GM23338 (cell line): ENCODE measurements at regions not wholly inside any gene's neighbourhood (a gene's known extent, or its start where the extent isn't known, plus 50 kb on each side); places are given as distances from the start of the nearest gene placed in this dataset.

Source experiments
- ATAC-seq: fragments of 200-7000 bp; cut with Tn5 transposase; 3 replicates; pipeline ENCODE4 v1.9.1; 2020
- DNase-seq: peaks from one replicate; pipeline ENCODE4 v3.0.0-alpha.2; 2015; ENCODE audit warnings: low spot score
- H2AFZ ChIP-seq: fragments of 200-600 bp; sonication (generic); 2 replicates; pipeline ENCODE4 v1.8.0; 2016; ENCODE audit warnings: antibody characterized with exemption, mild to moderate bottlenecking, moderate library complexity
- H3F3A ChIP-seq: fragments of 200-600 bp; sonication (generic); replicated peaks from 2 replicates; pipeline ENCODE4 v1.8.0; 2017; ENCODE audit warnings: antibody characterized with exemption, mixed run types, low read depth
- H3K27ac ChIP-seq: fragments of 200-600 bp; sonication (generic); 2 replicates; pipeline ENCODE4 v1.6.1; 2016; ENCODE audit warnings: low read depth
- H3K27me3 ChIP-seq: fragments of 200-600 bp; sonication (generic); 2 replicates; pipeline ENCODE4 v1.8.0; 2016; ENCODE audit warnings: mild to moderate bottlenecking, mixed run types, moderate library complexity; ENCODE audit not compliant: insufficient read depth
- H3K36me3 ChIP-seq: fragments of 200-600 bp; sonication (generic); 2 replicates; pipeline ENCODE4 v1.8.0; 2016; ENCODE audit warnings: mild to moderate bottlenecking; ENCODE audit not compliant: insufficient read depth
- H3K4me1 ChIP-seq: fragments of 200-600 bp; sonication (generic); 2 replicates; pipeline ENCODE4 v1.8.0; 2016; ENCODE audit warnings: mild to moderate bottlenecking, moderate library complexity; ENCODE audit not compliant: insufficient read depth
- H3K4me2 ChIP-seq: fragments of 200-600 bp; sonication (generic); 2 replicates; pipeline ENCODE4 v1.7.1; 2017; ENCODE audit warnings: mixed run types
- H3K4me3 ChIP-seq: fragments of 200-600 bp; sonication (generic); 2 replicates; pipeline ENCODE4 v1.6.1; 2016; ENCODE audit warnings: mixed run types
- H3K79me2 ChIP-seq: fragments of 200-600 bp; sonication (generic); replicated peaks from 2 replicates; pipeline ENCODE4 v1.8.0; 2017; ENCODE audit warnings: mild to moderate bottlenecking; ENCODE audit not compliant: insufficient read depth
- H3K9me2 ChIP-seq: fragments of 200-600 bp; sonication (generic); 2 replicates; pipeline ENCODE4 v1.8.0; 2017; ENCODE audit not compliant: insufficient read depth
- H4K20me1 ChIP-seq: fragments of 200-600 bp; sonication (generic); replicated peaks from 2 replicates; pipeline ENCODE4 v1.8.0; 2017; ENCODE audit warnings: mild to moderate bottlenecking; ENCODE audit not compliant: insufficient read depth
- H3K27ac Mint-ChIP-seq: 2 replicates; pipeline ENCODE4 v1.8.0; 2020; ENCODE audit warnings: inconsistent platforms, mild to moderate bottlenecking, moderate library complexity, mixed read lengths
- H3K27me3 Mint-ChIP-seq: 3 replicates; pipeline ENCODE4 v1.8.0; 2022; ENCODE audit warnings: low read depth, mild to moderate bottlenecking, moderate library complexity, mixed read lengths, inconsistent platforms; ENCODE audit not compliant: insufficient read depth, poor library complexity
- H3K36me3 Mint-ChIP-seq: 3 replicates; pipeline ENCODE4 v1.8.0; 2021; ENCODE audit warnings: low read depth, mild to moderate bottlenecking, inconsistent platforms, moderate library complexity, mixed read lengths
- H3K4me1 Mint-ChIP-seq: 3 replicates; pipeline ENCODE4 v1.8.0; 2020; ENCODE audit warnings: mild to moderate bottlenecking, inconsistent platforms, mixed read lengths
- H3K4me3 Mint-ChIP-seq: 3 replicates; pipeline ENCODE4 v1.8.0; 2021; ENCODE audit warnings: moderate library complexity, mild to moderate bottlenecking, inconsistent platforms, mixed read lengths
- H3K9me3 Mint-ChIP-seq: 3 replicates; pipeline ENCODE4 v1.8.0; 2020; ENCODE audit warnings: moderate library complexity, mild to moderate bottlenecking, inconsistent platforms, mixed read lengths
- CREB1 ChIP-seq: fragments of 250-450 bp; sonication (Bioruptor Pico); IDR thresholded peaks from 2 replicates; pipeline ENCODE4 v1.5.0; 2020; ENCODE audit warnings: low read depth, mild to moderate bottlenecking, moderate library complexity
- CTCF ChIP-seq, 2 experiments: fragments of 200-600 bp in 1 of 2; sonication (generic) in 1 of 2; conservative IDR thresholded peaks; 2 replicates each; pipeline versions ENCODE4 v1.5.1 to v1.6.1; 2016 to 2017; ENCODE audit warnings: antibody characterized with exemption in 2 of 2, low read depth in 2 of 2, mild to moderate bottlenecking in 2 of 2, moderate library complexity in 1 of 2
- ETS1 ChIP-seq: IDR thresholded peaks from 2 replicates; pipeline ENCODE4 v1.6.1; 2016; ENCODE audit warnings: antibody characterized with exemption
- EZH2 ChIP-seq: fragments of 200-600 bp; sonication (generic); IDR thresholded peaks from one replicate; pipeline ENCODE4 v1.8.0; 2017; ENCODE audit warnings: antibody characterized with exemption, mild to moderate bottlenecking, low read depth; ENCODE audit not compliant: unreplicated experiment
- EZH2phosphoT487 ChIP-seq: fragments of 200-600 bp; sonication (generic); IDR thresholded peaks from one replicate; pipeline ENCODE4 v1.8.1; 2018; ENCODE audit warnings: antibody characterized with exemption; ENCODE audit not compliant: unreplicated experiment
- JUNB ChIP-seq: IDR thresholded peaks from one replicate; pipeline ENCODE4 v1.6.1; 2016; ENCODE audit warnings: antibody characterized with exemption; ENCODE audit not compliant: unreplicated experiment
- NANOG ChIP-seq: IDR thresholded peaks from 2 replicates; pipeline ENCODE4 v1.6.1; 2016; ENCODE audit warnings: antibody characterized with exemption, borderline replicate concordance
- POLR2AphosphoS5 ChIP-seq: IDR thresholded peaks from 2 replicates; pipeline ENCODE4 v1.6.1; 2016; ENCODE audit warnings: antibody characterized with exemption, low read depth
- REST ChIP-seq: IDR thresholded peaks from one replicate; pipeline ENCODE4 v1.6.1; 2018; ENCODE audit warnings: antibody characterized with exemption; ENCODE audit not compliant: unreplicated experiment
- STAT1 ChIP-seq: IDR thresholded peaks from one replicate; pipeline ENCODE4 v1.6.1; 2016; ENCODE audit warnings: antibody characterized with exemption; ENCODE audit not compliant: unreplicated experiment
- ZNF114 ChIP-seq: fragments of 250-450 bp; sonication (Bioruptor Pico); IDR thresholded peaks from 2 replicates; pipeline ENCODE4 v1.5.0; 2020; ENCODE audit warnings: mild to moderate bottlenecking, moderate library complexity
- ZNF331 ChIP-seq: fragments of 250-450 bp; sonication (Bioruptor Pico); IDR thresholded peaks from 2 replicates; pipeline ENCODE4 v1.5.0; 2020; ENCODE audit warnings: low read depth, mild to moderate bottlenecking, moderate library complexity
- ZNF462 ChIP-seq: fragments of 250-450 bp; sonication (Bioruptor Pico); IDR thresholded peaks from 2 replicates; pipeline ENCODE4 v1.5.0; 2020; ENCODE audit warnings: mild to moderate bottlenecking, moderate library complexity

GRCh38 chr6:99668036-99668705 lies 61.5 kb downstream of the PRDM13 start:
- H3K36me3 ChIP-seq: no peaks in the 10 kb centered on the region
- no peaks in the 10 kb centered on the region; the same call in 1 of the 2 replicates for H3K9me2 ChIP-seq
- H3K9me3 Mint-ChIP-seq: no peaks in the 10 kb centered on the region
- H3K36me3 Mint-ChIP-seq: no peaks in the 10 kb centered on the region
- DNase-seq: no peak
- H3K27ac Mint-ChIP-seq: no peak overlapping the region
- TF ChIP-seq ZNF462 (CRISPR knock-in tag) (no peak), REST (no peak), CREB1 (CRISPR knock-in tag) (no peak), NANOG (no peak), ETS1 (no peak), POLR2AphosphoS5 (no peak), CTCF (conservative IDR thresholded peaks at IDR 0.05; ENCODE audit: low read depth in 2 of 2) (no peak), JUNB (no peak), ZNF331 (CRISPR knock-in tag) (no peak), EZH2phosphoT487 (no peak), EZH2 (no peak), ZNF114 (CRISPR knock-in tag) (no peak), STAT1 (no peak)
- H3K4me3 ChIP-seq: no peak overlapping the region
- H3K27me3 Mint-ChIP-seq: peaks cover 1% of the 10 kb centered on the region
- no peaks in the 10 kb centered on the region for H4K20me1 ChIP-seq
- H2AFZ ChIP-seq: no peak overlapping the region
- no peaks in the 10 kb centered on the region for H3K27me3 ChIP-seq
- H3K4me2 ChIP-seq: no peak overlapping the region
- peaks cover 12% of the 10 kb centered on the region for H3K4me1 Mint-ChIP-seq
- H3K4me3 Mint-ChIP-seq: no peak overlapping the region
- no peak for ATAC-seq
- no peaks in the 10 kb centered on the region for H3F3A ChIP-seq
- no peaks in the 10 kb centered on the region for H3K79me2 ChIP-seq
- no peak overlapping the region for H3K27ac ChIP-seq
- peaks cover 6% of the 10 kb centered on the region for H3K4me1 ChIP-seq
